Thymus (tissue), 11 donors: ENCODE measurements at regions not wholly inside any gene's neighbourhood (a gene's known extent, or its start where the extent isn't known, plus 50 kb on each side); places are given as distances from the start of the nearest gene placed in this dataset.

Source experiments
- DNase-seq, 9 donors: peaks; one replicate each; pipeline ENCODE4 v3.0.0-alpha.2; 2013; ENCODE audit warnings: low spot score in 9 of 9, low read depth in 6 of 9, missing footprints in 1 of 9
- H3K27ac ChIP-seq, 2 donors: one replicate each; pipeline ENCODE4 v1.5.1; 2013; ENCODE audit warnings: control low read depth in 1 of 2, low read depth in 1 of 2, low read length in 1 of 2, mild to moderate bottlenecking in 1 of 2, moderate library complexity in 1 of 2
- H3K27me3 ChIP-seq, 2 donors: one replicate each; pipeline ENCODE4 v1.5.1; 2013; ENCODE audit warnings: low read length in 1 of 2; ENCODE audit not compliant: control insufficient read depth in 2 of 2, insufficient read depth in 1 of 2
- H3K36me3 ChIP-seq, 2 donors: one replicate each; pipeline ENCODE4 v1.5.1; 2013; ENCODE audit warnings: low read length in 1 of 2, mild to moderate bottlenecking in 1 of 2, moderate library complexity in 1 of 2; ENCODE audit not compliant: control insufficient read depth in 2 of 2, insufficient read depth in 2 of 2
- H3K4me1 ChIP-seq, 2 donors: one replicate each; pipeline ENCODE4 v1.5.1; 2013; ENCODE audit warnings: low read length in 2 of 2; ENCODE audit not compliant: control insufficient read depth in 2 of 2, insufficient read depth in 2 of 2
- H3K4me3 ChIP-seq, 2 donors: one replicate each; pipeline ENCODE4 v1.5.1; 2013; ENCODE audit warnings: low read length in 2 of 2, control low read depth in 1 of 2, mild to moderate bottlenecking in 1 of 2
- H3K9me3 ChIP-seq, 2 donors: one replicate each; pipeline ENCODE4 v1.5.1; 2013; ENCODE audit warnings: low read length in 1 of 2, mild to moderate bottlenecking in 1 of 2; ENCODE audit not compliant: control insufficient read depth in 2 of 2, insufficient read depth in 1 of 2
- WGBS: extraction: QIAGEN DNeasy Blood & Tissue Kit; methylation state at CpG from one replicate; pipeline ENCODE4 v1.1.7; 2013; 5-methylcytosine and 5-hydroxymethylcytosine counted together
- donor health status: healthy.

DNA sequence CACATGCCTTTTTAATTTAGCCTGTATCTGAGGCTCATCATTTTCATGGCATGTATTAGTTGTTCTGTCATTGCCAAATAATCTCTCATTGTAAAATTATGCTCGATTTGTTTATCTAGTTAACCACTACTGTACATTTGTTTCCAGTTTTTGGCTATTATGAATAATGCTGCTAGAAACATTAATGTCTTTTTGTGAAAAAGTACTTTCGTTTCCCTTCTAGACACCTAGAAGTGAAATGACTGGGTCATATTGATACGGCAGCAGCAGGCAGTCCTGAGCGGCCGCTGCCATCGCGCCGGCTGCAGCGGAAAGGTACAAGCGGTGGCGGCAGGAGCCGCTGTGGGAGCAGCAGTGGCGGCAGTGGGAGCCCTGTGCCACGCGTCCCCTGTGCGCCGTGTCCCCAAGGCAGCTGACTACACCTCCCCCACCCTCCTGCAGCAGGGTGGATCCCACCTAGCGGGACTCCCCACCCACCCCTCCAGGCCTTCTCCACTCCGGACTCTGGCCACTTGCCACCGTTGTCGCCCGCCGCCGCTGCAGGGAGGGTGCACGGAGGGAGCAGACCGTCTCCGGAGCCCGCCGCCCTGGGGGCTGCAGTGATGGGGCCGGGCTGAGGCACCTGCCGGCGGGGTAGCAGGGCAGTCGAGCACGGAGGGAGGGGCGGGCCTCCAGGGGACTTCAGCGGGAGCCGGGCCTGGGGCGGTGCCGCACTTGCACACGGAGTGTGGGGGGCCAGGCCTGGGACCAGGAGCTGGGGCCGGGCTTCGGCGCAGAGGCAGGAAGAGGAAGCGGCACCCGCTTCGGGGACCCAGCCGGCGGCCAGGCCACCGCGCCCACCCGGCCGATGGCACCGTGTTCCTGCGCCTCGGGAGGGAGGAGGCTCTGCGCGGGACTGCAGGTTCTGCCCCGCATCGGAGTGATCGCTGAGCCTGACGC is 66.8 kb upstream of the RGS7 start:
- no peaks in the 10 kb centered on the region for H3K36me3 ChIP-seq
- H3K27ac ChIP-seq: no peak overlapping the region
- peaks cover 16 to 25% of the 10 kb centered on the region in 2 donors for H3K27me3 ChIP-seq
- no peaks in the 10 kb centered on the region for H3K9me3 ChIP-seq
- DNase-seq: no peak
- no peaks in the 10 kb centered on the region for H3K4me1 ChIP-seq
- 2% methylated on average over 61 of the region's 61 CpGs for WGBS
- H3K4me3 ChIP-seq: peak overlapping the region in 1 of 2 donors; percentile 46

DNA sequence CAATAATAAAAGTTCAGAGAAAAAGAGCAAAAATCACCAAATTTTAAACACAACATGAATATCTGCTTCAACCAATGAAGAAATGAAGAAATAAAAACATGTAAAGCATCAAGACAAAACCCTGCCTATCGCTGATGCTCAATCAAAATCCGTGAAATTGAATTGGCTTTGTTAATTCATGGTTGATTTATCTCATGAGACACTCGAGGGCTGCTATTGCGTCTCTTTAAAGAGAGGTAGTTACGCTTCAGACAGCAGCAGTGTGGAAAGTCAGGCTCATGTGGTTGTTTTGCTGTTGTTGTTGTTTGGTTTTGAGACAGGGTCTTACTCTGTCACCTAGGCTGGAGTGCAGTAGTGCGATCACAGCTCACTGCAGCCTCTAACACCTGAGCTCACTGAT is 65.5 kb upstream of the RGS7 start:
- Histone ChIP-seq H3K36me3 (no peaks in the 10 kb centered on the region), H3K4me1 (no peaks in the 10 kb centered on the region), H3K9me3 (no peaks in the 10 kb centered on the region), H3K27ac (no peak overlapping the region), H3K4me3 (no peak overlapping the region), H3K27me3 (peaks cover 16 to 25% of the 10 kb centered on the region in 2 donors)
- 90% methylated on average over 6 of the region's 6 CpGs for WGBS
- DNase-seq: no peak

DNA sequence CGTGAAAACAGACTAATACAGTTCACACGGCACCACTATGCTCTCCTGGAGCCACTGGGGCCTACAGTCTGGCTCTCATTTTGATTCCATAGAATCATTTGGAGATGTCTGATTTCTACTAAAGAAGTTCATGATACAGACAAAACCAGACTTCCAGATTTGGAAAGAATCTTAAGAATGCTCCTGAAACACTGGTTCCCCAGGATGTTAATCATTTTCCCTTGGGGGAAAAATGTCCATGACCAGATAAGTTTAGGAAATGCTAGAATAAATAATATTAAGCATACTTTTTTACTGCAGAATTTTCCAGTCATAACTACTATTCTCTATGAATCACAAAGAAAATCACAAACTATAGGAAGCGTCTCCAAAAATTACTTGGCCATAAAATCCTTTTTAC is 63.0 kb upstream of the RGS7 start:
- DNase-seq: no peak
- Histone ChIP-seq H3K27ac (no peak overlapping the region), H3K36me3 (no peaks in the 10 kb centered on the region), H3K27me3 (peaks cover 16 to 25% of the 10 kb centered on the region in 2 donors), H3K4me1 (no peaks in the 10 kb centered on the region), H3K9me3 (no peaks in the 10 kb centered on the region), H3K4me3 (no peak overlapping the region)
- WGBS: 97% methylated on average over 3 of the region's 3 CpGs

DNA sequence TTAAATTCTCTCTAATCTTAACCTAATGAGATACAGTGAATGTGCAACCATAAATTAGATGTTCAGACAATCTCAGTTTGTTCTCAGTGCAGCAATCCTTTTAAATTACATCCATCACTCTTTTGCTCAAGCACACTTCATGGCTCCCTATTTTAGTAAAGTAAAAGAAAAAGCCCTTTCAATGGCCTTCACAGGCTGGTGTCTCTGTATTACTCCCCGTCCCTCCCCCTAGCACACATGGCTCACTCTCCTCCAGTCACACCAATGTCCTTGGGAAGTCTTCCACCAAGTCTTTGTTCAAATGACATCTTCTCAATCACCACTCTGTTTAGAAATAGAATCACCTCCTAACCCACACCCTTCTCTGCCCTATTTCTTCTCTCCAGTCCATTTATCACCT is 60.3 kb upstream of the RGS7 start:
- no peak for DNase-seq
- no peak overlapping the region for H3K4me3 ChIP-seq
- WGBS: 96% methylated on average over 1 of the region's 1 CpG
- no peaks in the 10 kb centered on the region for H3K9me3 ChIP-seq
- no peaks in the 10 kb centered on the region for H3K36me3 ChIP-seq
- H3K27me3 ChIP-seq: no peaks in the 10 kb centered on the region
- H3K4me1 ChIP-seq: no peaks in the 10 kb centered on the region
- no peak overlapping the region for H3K27ac ChIP-seq

DNA sequence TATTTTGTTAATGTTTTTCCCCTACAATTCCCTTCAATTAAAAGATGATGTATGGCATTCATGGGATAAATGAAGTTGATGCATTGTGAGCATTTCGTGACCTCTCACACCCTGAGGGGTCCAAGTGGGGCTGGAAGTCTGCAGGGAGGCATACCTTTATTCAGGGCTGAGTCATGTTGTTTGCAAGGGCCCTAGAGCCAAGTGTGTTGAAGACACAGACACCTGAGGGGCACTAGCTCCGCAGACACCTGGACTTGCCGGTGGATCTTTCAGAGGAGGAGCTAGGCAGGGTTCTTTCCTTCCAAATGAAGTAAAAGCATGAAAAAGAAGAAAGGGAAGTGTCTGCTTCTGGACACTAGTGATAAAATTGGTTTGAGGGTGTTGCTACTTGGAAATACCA is 57.0 kb upstream of the RGS7 start:
- Histone ChIP-seq H3K27me3 (no peaks in the 10 kb centered on the region), H3K4me3 (no peak overlapping the region), H3K4me1 (no peaks in the 10 kb centered on the region), H3K27ac (no peak overlapping the region), H3K9me3 (no peaks in the 10 kb centered on the region), H3K36me3 (no peaks in the 10 kb centered on the region)
- 80% methylated on average over 3 of the region's 3 CpGs for WGBS
- no peak for DNase-seq

DNA sequence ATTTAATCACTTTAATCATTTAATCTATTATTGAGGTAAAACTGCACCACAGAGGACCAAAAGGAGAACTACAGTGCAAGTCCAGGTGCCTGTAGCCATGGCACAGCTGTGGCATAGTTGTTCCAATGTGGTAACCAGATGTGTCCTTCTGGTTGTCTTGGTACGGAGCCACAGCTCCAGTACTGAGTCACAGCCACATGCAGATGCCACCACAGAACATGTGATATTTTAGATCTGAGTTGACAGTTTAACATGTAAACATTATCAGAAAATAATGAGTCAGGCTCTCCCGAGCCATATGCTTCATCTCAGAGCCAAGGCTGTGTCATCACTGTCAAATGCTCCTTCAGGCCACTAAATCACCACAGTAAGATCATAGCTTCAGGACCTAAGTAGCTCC is 56.4 kb upstream of the RGS7 start:
- 76% methylated on average over 2 of the region's 2 CpGs for WGBS
- no peak overlapping the region for H3K27ac ChIP-seq
- DNase-seq: no peak
- H3K27me3 ChIP-seq: no peaks in the 10 kb centered on the region
- no peaks in the 10 kb centered on the region for H3K9me3 ChIP-seq
- H3K36me3 ChIP-seq: no peaks in the 10 kb centered on the region
- H3K4me3 ChIP-seq: no peak overlapping the region
- no peaks in the 10 kb centered on the region for H3K4me1 ChIP-seq

DNA sequence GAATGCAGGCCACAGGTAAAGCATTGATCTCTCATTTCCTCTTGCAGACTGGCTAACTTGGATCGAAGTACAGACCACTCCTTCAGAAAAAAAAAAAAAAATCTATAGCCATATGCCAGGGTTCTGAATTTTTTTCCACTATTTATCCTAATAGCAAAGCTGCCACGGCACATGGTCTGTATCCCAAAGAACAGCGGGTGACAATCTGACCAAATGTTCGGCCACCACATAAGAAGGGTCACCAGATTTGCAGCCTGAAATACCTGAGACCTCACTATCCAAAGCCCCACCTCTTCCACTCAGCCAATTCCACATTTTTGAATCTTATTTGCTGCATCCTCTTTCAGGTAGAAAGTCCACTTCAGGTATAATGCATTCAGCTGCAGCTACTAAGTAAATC is 55.6 kb upstream of the RGS7 start:
- Histone ChIP-seq H3K27ac (no peak overlapping the region), H3K9me3 (no peaks in the 10 kb centered on the region), H3K36me3 (no peaks in the 10 kb centered on the region), H3K4me3 (no peak overlapping the region), H3K27me3 (no peaks in the 10 kb centered on the region), H3K4me1 (no peaks in the 10 kb centered on the region)
- no peak for DNase-seq
- WGBS: 95% methylated on average over 4 of the region's 4 CpGs

DNA sequence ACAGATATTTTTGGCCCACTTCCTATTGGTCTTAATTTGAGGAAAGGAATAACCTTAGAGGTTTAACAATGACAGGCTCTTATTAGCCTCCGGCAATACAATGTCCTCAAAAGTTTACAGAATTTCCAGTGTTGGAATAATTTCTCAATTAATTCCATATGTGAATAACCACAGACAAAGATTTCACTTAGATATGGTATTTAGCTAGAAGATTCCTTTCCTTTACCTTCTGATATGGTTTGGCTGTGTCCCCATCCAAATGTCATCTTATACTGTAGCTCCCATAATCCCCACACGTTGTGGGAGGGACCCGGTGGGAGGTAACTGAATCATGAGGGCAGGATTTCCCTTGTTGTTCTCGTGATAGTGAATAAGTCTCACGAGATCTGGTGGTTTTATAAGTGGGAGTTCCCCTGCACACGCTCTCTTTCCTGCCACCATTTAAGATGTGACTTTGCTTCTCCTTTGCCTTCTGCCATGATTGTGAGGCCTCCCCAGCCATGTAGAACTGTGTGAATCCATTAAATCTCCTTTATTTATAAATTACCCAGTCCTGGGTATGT is 54.9 kb upstream of the RGS7 start:
- WGBS: 80% methylated on average over 6 of the region's 6 CpGs
- H3K9me3 ChIP-seq: no peaks in the 10 kb centered on the region
- H3K4me1 ChIP-seq: no peaks in the 10 kb centered on the region
- H3K4me3 ChIP-seq: no peak overlapping the region
- DNase-seq: no peak
- no peaks in the 10 kb centered on the region for H3K27me3 ChIP-seq
- H3K36me3 ChIP-seq: no peaks in the 10 kb centered on the region
- no peak overlapping the region for H3K27ac ChIP-seq

DNA sequence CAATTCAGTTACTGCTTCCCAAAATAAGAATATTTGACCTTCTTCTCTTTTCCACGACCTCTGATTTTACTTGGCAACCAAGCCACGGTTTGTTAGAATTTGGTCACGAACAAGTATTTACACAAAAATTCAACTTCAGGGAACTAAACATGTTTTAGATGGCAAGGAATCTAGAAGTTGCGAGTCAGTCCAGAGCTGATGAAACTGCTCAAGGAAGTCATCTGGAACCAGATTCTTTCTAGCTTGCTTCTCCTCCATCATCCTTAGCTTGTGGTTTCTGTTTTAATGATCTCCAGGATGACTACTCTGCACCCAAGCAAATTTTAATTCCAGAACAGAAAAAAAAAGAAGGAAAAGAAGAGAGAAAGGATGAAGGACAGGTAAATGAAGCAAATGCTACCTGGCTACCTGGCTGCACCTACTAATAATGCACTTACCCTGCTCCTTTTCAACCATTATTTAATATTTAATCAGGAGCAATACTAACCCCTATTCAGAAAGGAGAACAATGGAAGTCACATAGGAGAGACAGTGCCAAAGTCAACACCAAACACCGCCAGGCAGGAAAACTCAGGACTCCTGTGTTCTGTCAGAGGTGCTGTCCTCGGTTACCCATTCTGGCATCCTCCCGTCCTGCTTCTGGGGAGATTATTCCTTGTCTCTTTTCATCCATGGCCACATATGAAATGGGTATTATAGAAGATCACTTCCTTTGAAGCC is 54.2 kb upstream of the RGS7 start:
- WGBS: 92% methylated on average over 7 of the region's 7 CpGs
- H3K36me3 ChIP-seq: no peaks in the 10 kb centered on the region
- no peak overlapping the region for H3K27ac ChIP-seq
- no peak for DNase-seq
- no peaks in the 10 kb centered on the region for H3K27me3 ChIP-seq
- no peaks in the 10 kb centered on the region for H3K9me3 ChIP-seq
- H3K4me1 ChIP-seq: no peaks in the 10 kb centered on the region
- H3K4me3 ChIP-seq: no peak overlapping the region
